ENCODE measurements at regions not wholly inside any gene's neighbourhood (a gene's known extent, or its start where the extent isn't known, plus 50 kb on each side); places are given as distances from the start of the nearest gene placed in this dataset.
"Not testable (repeated sequence)": the region's sequence is repeated elsewhere in the genome, so short reads cannot be mapped to it uniquely, and the experiment has no call there.

- Mint-ChIP-seq H3K4me3 (no peak overlapping the region), H3K9me3 (peaks cover 17% of the 10 kb centered on the region), H3K36me3 (ENCODE audit: low read depth) (peaks cover 7% of the 10 kb centered on the region), H3K27ac (no peak overlapping the region), H3K4me1 (ENCODE audit: low read depth) (no peaks in the 10 kb centered on the region), H3K27me3 (no peaks in the 10 kb centered on the region)
Measured at GRCh38 chr4:13998850-13999445, 371.4 kb upstream of the BOD1L1 start.

- peaks cover 22% of the 10 kb centered on the region for H3K9me3 Mint-ChIP-seq
- peaks cover 7% of the 10 kb centered on the region for H3K36me3 Mint-ChIP-seq (ENCODE audit: low read depth)
- H3K4me1 Mint-ChIP-seq (ENCODE audit: low read depth): no peaks in the 10 kb centered on the region
- no peak overlapping the region for H3K27ac Mint-ChIP-seq
- H3K27me3 Mint-ChIP-seq: no peaks in the 10 kb centered on the region
- no peak overlapping the region for H3K4me3 Mint-ChIP-seq
Measured at GRCh38 chr4:14000091-14000814, 372.7 kb upstream of the BOD1L1 start.

GRCh38 chr4:14002331-14002730 is 374.8 kb upstream of the BOD1L1 start:
- H3K4me1 Mint-ChIP-seq (ENCODE audit: low read depth); H3K36me3 Mint-ChIP-seq (ENCODE audit: low read depth); H3K27ac Mint-ChIP-seq; H3K27me3 Mint-ChIP-seq; H3K4me3 Mint-ChIP-seq: not testable (repeated sequence)
- peaks cover 26% of the 10 kb centered on the region for H3K9me3 Mint-ChIP-seq

- Mint-ChIP-seq H3K27me3 (no peaks in the 10 kb centered on the region), H3K27ac (no peak overlapping the region), H3K4me1 (ENCODE audit: low read depth) (no peaks in the 10 kb centered on the region), H3K36me3 (ENCODE audit: low read depth) (no peaks in the 10 kb centered on the region), H3K9me3 (peaks cover 14% of the 10 kb centered on the region), H3K4me3 (no peak overlapping the region)
Measured at GRCh38 chr4:14008494-14008893, 381.0 kb upstream of the BOD1L1 start.

GRCh38 chr4:14018191-14018853 is 390.8 kb upstream of the BOD1L1 start:
- Mint-ChIP-seq H3K27me3 (peaks cover 5% of the 10 kb centered on the region), H3K36me3 (ENCODE audit: low read depth) (no peaks in the 10 kb centered on the region), H3K27ac (no peak overlapping the region), H3K4me3 (no peak overlapping the region), H3K4me1 (ENCODE audit: low read depth) (no peaks in the 10 kb centered on the region), H3K9me3 (no peaks in the 10 kb centered on the region)

GRCh38 chr4:14022456-14022855 is 394.9 kb upstream of the BOD1L1 start:
- no peaks in the 10 kb centered on the region for H3K9me3 Mint-ChIP-seq
- no peak overlapping the region for H3K27ac Mint-ChIP-seq
- no peaks in the 10 kb centered on the region for H3K36me3 Mint-ChIP-seq (ENCODE audit: low read depth)
- no peaks in the 10 kb centered on the region for H3K4me1 Mint-ChIP-seq (ENCODE audit: low read depth)
- H3K4me3 Mint-ChIP-seq: no peak overlapping the region
- H3K27me3 Mint-ChIP-seq: peaks cover 5% of the 10 kb centered on the region

GRCh38 chr4:14023036-14023435 is 395.5 kb upstream of the BOD1L1 start:
- H3K4me3 Mint-ChIP-seq: no peak overlapping the region

GRCh38 chr4:14023896-14024295 is 396.4 kb upstream of the BOD1L1 start:
- peaks cover 5% of the 10 kb centered on the region for H3K27me3 Mint-ChIP-seq
- H3K4me3 Mint-ChIP-seq: no peak overlapping the region
- H3K27ac Mint-ChIP-seq: no peak overlapping the region
- no peaks in the 10 kb centered on the region for H3K36me3 Mint-ChIP-seq (ENCODE audit: low read depth)
- H3K9me3 Mint-ChIP-seq: no peaks in the 10 kb centered on the region
- no peaks in the 10 kb centered on the region for H3K4me1 Mint-ChIP-seq (ENCODE audit: low read depth)

More at GRCh38 chr4:14023036-14023435, 395.5 kb upstream of the BOD1L1 start:
- Mint-ChIP-seq H3K4me1 (ENCODE audit: low read depth) (no peaks in the 10 kb centered on the region), H3K9me3 (no peaks in the 10 kb centered on the region), H3K36me3 (ENCODE audit: low read depth) (no peaks in the 10 kb centered on the region), H3K27ac (no peak overlapping the region), H3K27me3 (peaks cover 5% of the 10 kb centered on the region)

- Mint-ChIP-seq H3K36me3 (ENCODE audit: low read depth) (no peaks in the 10 kb centered on the region), H3K27me3 (no peaks in the 10 kb centered on the region), H3K27ac (no peak overlapping the region), H3K4me3 (no peak overlapping the region), H3K9me3 (no peaks in the 10 kb centered on the region), H3K4me1 (ENCODE audit: low read depth) (no peaks in the 10 kb centered on the region)
Measured at GRCh38 chr4:14025111-14025510, 397.6 kb upstream of the BOD1L1 start.

- H3K36me3 Mint-ChIP-seq (ENCODE audit: low read depth): no peaks in the 10 kb centered on the region
Measured at GRCh38 chr4:14025891-14026290, 398.4 kb upstream of the BOD1L1 start.

GRCh38 chr4:14028862-14029261 is 401.3 kb upstream of the BOD1L1 start:
- no peak overlapping the region for H3K4me3 Mint-ChIP-seq
- H3K36me3 Mint-ChIP-seq (ENCODE audit: low read depth): no peaks in the 10 kb centered on the region
- H3K9me3 Mint-ChIP-seq: no peaks in the 10 kb centered on the region
- no peak overlapping the region for H3K27ac Mint-ChIP-seq
- no peaks in the 10 kb centered on the region for H3K4me1 Mint-ChIP-seq (ENCODE audit: low read depth)
- H3K27me3 Mint-ChIP-seq: no peaks in the 10 kb centered on the region

More at GRCh38 chr4:14025891-14026290, 398.4 kb upstream of the BOD1L1 start:
- Mint-ChIP-seq H3K27ac (no peak overlapping the region), H3K4me1 (ENCODE audit: low read depth) (no peaks in the 10 kb centered on the region), H3K9me3 (no peaks in the 10 kb centered on the region), H3K4me3 (no peak overlapping the region), H3K27me3 (no peaks in the 10 kb centered on the region)

GRCh38 chr4:14035076-14035475 is 407.6 kb upstream of the BOD1L1 start:
- no peak overlapping the region for H3K4me3 Mint-ChIP-seq
- H3K27me3 Mint-ChIP-seq: no peaks in the 10 kb centered on the region
- H3K9me3 Mint-ChIP-seq: no peaks in the 10 kb centered on the region
- no peak overlapping the region for H3K27ac Mint-ChIP-seq
- H3K4me1 Mint-ChIP-seq (ENCODE audit: low read depth): no peaks in the 10 kb centered on the region
- no peaks in the 10 kb centered on the region for H3K36me3 Mint-ChIP-seq (ENCODE audit: low read depth)

- Mint-ChIP-seq H3K36me3 (ENCODE audit: low read depth) (no peaks in the 10 kb centered on the region), H3K4me1 (ENCODE audit: low read depth) (no peaks in the 10 kb centered on the region), H3K4me3 (no peak overlapping the region), H3K27ac (no peak overlapping the region), H3K27me3 (no peaks in the 10 kb centered on the region), H3K9me3 (no peaks in the 10 kb centered on the region)
Measured at GRCh38 chr4:14043203-14043602, 415.7 kb upstream of the BOD1L1 start.

- Mint-ChIP-seq H3K27me3 (no peaks in the 10 kb centered on the region), H3K4me1 (ENCODE audit: low read depth) (no peaks in the 10 kb centered on the region), H3K9me3 (no peaks in the 10 kb centered on the region), H3K36me3 (ENCODE audit: low read depth) (no peaks in the 10 kb centered on the region), H3K27ac (no peak overlapping the region), H3K4me3 (no peak overlapping the region)
Measured at GRCh38 chr4:14046642-14047041, 419.1 kb upstream of the BOD1L1 start.

GRCh38 chr4:14047840-14048239 is 420.3 kb upstream of the BOD1L1 start:
- Mint-ChIP-seq H3K9me3 (no peaks in the 10 kb centered on the region), H3K27ac (no peak overlapping the region), H3K27me3 (no peaks in the 10 kb centered on the region), H3K36me3 (ENCODE audit: low read depth) (no peaks in the 10 kb centered on the region), H3K4me1 (ENCODE audit: low read depth) (no peaks in the 10 kb centered on the region), H3K4me3 (no peak overlapping the region)

Data from stimulated activated naive CD8-positive, alpha-beta T cell treated with anti-CD3 and anti-CD28 coated beads, Interleukin-15, Interleukin-2, amounts not matched to agents 100 ng/mL and 50 ng/mL, for 24 hours (primary cell).